Common myeloid progenitor, CD34-positive (primary cell): ENCODE measurements at regions not wholly inside any gene's neighbourhood (a gene's known extent, or its start where the extent isn't known, plus 50 kb on each side); places are given as distances from the start of the nearest gene placed in this dataset.

ENCODE experiments used
- CTCF ChIA-PET: fragments of 350-600 bp; sonication (Branson Sonifier 250); formaldehyde crosslinking; loops from one replicate; lab custom pipeline; 2021; ENCODE audit warnings: antibody characterized with exemption; lab: Charles Lee
- POLR2A ChIA-PET: fragments of 350-600 bp; sonication (Branson Sonifier 250); formaldehyde crosslinking; loops from one replicate; lab custom pipeline; 2021; ENCODE audit warnings: antibody characterized with exemption; lab: Charles Lee
- DNase-seq, 3 donors: peaks; one replicate each; pipeline versions ENCODE4 v3.0.0 to v3.0.0-alpha.2; 2013
- H3K27ac ChIP-seq, 2 experiments: 1 replicate in 1 of 2; 2 replicates in 1 of 2; pipeline ENCODE4 v1.7.0; 2013; ENCODE audit warnings: inconsistent platforms in 2 of 2, low read length in 2 of 2, mild to moderate bottlenecking in 2 of 2, low read depth in 1 of 2, moderate library complexity in 1 of 2; ENCODE audit not compliant: severe bottlenecking in 2 of 2, insufficient read depth in 1 of 2, poor library complexity in 1 of 2
- H3K27me3 ChIP-seq, 5 experiments: replicated peaks in 2 of 5; 1 replicate in 3 of 5; 2 replicates in 2 of 5; pipeline versions ENCODE4 v1.6.1 to v1.7.0; 2013; ENCODE audit warnings: low read length in 4 of 5, mild to moderate bottlenecking in 2 of 5, moderate library complexity in 2 of 5, inconsistent platforms in 1 of 5; ENCODE audit not compliant: insufficient read depth in 5 of 5, control insufficient read depth in 4 of 5
- H3K36me3 ChIP-seq, 4 experiments: 1 replicate in 2 of 4; 2 replicates in 2 of 4; pipeline versions ENCODE4 v1.6.1 to v1.7.0; 2013; ENCODE audit warnings: low read length in 3 of 4, control low read depth in 1 of 4, mild to moderate bottlenecking in 1 of 4; ENCODE audit not compliant: control insufficient read depth in 4 of 4, insufficient read depth in 4 of 4
- H3K4me1 ChIP-seq, 4 experiments: 1 replicate in 3 of 4; 2 replicates in 1 of 4; pipeline versions ENCODE4 v1.6.1 to v1.7.1; 2013; ENCODE audit warnings: low read length in 3 of 4, mild to moderate bottlenecking in 3 of 4, control low read depth in 1 of 4, inconsistent platforms in 1 of 4, moderate library complexity in 1 of 4; ENCODE audit not compliant: control insufficient read depth in 4 of 4, insufficient read depth in 4 of 4; ENCODE audit errors: control extremely low read depth in 1 of 4
- H3K4me3 ChIP-seq, 7 experiments: 1 replicate in 4 of 7; 2 replicates in 3 of 7; pipeline versions ENCODE4 v1.5.1 to v1.7.0; 2013; ENCODE audit warnings: mild to moderate bottlenecking in 7 of 7, low read length in 6 of 7, moderate library complexity in 6 of 7, inconsistent platforms in 2 of 7, low read depth in 2 of 7, control low read depth in 1 of 7; ENCODE audit not compliant: insufficient read depth in 4 of 7, control insufficient read depth in 1 of 7; ENCODE audit errors: extremely low read depth in 1 of 7
- H3K9me3 ChIP-seq, 5 experiments: 1 replicate in 4 of 5; 2 replicates in 1 of 5; pipeline versions ENCODE4 v1.6.1 to v1.7.1; 2013; ENCODE audit warnings: low read length in 4 of 5, mild to moderate bottlenecking in 2 of 5, inconsistent platforms in 1 of 5, low read depth in 1 of 5, moderate library complexity in 1 of 5; ENCODE audit not compliant: control insufficient read depth in 4 of 5, insufficient read depth in 2 of 5; ENCODE audit errors: control extremely low read depth in 1 of 5
- WGBS: methylation state at CpG from one replicate; pipeline ENCODE4 v1.1.5; 2013; ENCODE audit not compliant: insufficient coverage; 5-methylcytosine and 5-hydroxymethylcytosine counted together

DNA sequence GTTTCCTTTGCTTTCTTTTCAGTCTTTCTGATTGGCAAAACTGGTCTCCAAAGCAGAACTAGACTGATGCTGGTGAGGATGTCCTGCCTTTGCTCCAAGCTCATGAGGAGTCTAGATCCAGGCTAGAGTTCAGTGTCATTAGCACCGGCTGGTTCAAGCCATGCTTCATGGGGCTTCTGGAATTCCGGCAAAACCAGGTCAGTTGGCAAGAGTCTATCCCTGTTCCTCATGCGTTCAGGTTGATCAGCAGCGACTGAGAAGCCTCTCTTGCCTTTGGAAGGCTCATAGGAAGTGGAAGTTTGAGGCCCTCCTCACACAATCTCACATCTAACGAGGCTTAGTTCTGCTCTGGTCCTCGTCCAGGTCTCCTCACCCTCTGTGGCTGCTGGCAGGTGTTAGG lies 194.3 kb downstream of the HS3ST3A1 start:
- Histone ChIP-seq H3K36me3 (no peaks in the 10 kb centered on the region), H3K27ac (no peak overlapping the region), H3K4me1 (no peaks in the 10 kb centered on the region), H3K27me3 (no peaks in the 10 kb centered on the region), H3K9me3 (no peaks in the 10 kb centered on the region), H3K4me3 (no peak overlapping the region)
- CTCF ChIA-PET = no interaction called here
- 83% methylated on average over 5 of the region's 6 CpGs for WGBS
- no peak for DNase-seq
- POLR2A ChIA-PET = no interaction called here

- no peak for DNase-seq
- H3K27me3 ChIP-seq = no peaks in the 10 kb centered on the region
- no peaks in the 10 kb centered on the region for H3K36me3 ChIP-seq
- H3K4me3 ChIP-seq = no peak overlapping the region
- H3K27ac ChIP-seq = no peak overlapping the region
- H3K9me3 ChIP-seq = no peaks in the 10 kb centered on the region
- WGBS = 100% methylated on average over 1 of the region's 3 CpGs
- peaks cover 0 to 2% (median 0%) of the 10 kb centered on the region in 4 experiments for H3K4me1 ChIP-seq
- POLR2A ChIA-PET = no interaction called here
- CTCF ChIA-PET = no interaction called here
Observed at GRCh38 chr17:13405807-13406206, 195.9 kb downstream of the HS3ST3A1 start.

GRCh38 chr17:13405080-13405479 lies 196.6 kb downstream of the HS3ST3A1 start:
- Histone ChIP-seq H3K27ac (no peak overlapping the region), H3K4me1 (peaks cover 0 to 6% (median 0%) of the 10 kb centered on the region in 4 experiments), H3K4me3 (no peak overlapping the region), H3K27me3 (no peaks in the 10 kb centered on the region), H3K9me3 (peaks cover 0 to 2% (median 0%) of the 10 kb centered on the region in 5 experiments), H3K36me3 (no peaks in the 10 kb centered on the region)
- DNase-seq = no peak
- POLR2A ChIA-PET = no interaction called here
- CTCF ChIA-PET = no interaction called here
- no CpG with 5 or more reads among the region's 1 CpG for WGBS

DNA sequence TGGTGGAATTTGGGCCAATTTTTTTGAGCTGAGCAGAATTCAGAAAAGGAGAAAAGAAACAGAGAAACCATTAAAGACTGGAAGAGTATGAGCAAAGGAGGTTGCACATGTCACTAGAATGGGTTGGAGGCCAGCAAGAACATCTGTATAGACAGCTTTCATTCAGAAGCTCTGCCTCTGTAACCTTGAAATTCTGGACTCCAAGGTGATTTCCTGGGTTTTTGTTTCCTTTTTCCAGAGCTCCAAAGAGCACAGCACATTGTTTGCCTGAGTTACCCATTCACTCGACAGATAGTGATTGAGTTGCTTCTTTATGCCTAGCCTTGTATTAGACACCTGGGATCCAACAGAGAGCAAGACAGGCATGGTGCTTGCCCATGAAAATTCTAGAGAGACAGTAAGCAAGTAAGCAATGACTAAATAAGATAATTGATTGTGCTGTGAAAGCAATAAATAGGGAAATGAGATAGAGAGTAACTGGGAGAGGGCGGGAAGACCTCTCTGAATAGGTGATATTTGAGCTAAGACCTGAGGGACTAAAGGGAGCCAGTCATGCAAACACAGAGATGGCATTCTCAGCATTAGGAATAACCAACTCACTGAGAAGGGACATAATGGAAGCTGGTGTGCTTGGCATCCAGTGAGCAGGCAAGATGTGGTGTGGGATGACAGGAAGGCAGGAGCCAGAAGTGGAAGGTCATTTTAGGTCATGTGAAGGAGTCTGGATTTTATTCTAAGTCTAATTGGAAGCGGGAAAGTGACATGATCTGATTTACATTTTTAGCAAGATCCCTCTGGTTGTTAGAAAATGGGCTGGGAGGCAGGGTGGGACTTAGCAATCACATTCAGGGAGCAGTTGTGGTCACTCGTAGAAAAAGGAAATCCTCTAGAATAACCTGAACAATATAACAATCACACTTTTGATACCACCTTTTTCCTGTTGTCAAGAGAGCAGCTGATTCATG lies 197.5 kb downstream of the HS3ST3A1 start:
- 100% methylated on average over 2 of the region's 4 CpGs for WGBS
- H3K9me3 ChIP-seq = peaks cover 0 to 2% (median 0%) of the 10 kb centered on the region in 5 experiments
- ChIA-PET POLR2A (no interaction called here), CTCF (no interaction called here)
- H3K4me3 ChIP-seq = no peak overlapping the region
- no peaks in the 10 kb centered on the region for H3K27me3 ChIP-seq
- no peaks in the 10 kb centered on the region for H3K36me3 ChIP-seq
- H3K4me1 ChIP-seq = peaks cover 0 to 6% (median 0%) of the 10 kb centered on the region in 4 experiments
- no peak overlapping the region for H3K27ac ChIP-seq
- DNase-seq = peak in 1 of 3 donors; percentile 46

DNA sequence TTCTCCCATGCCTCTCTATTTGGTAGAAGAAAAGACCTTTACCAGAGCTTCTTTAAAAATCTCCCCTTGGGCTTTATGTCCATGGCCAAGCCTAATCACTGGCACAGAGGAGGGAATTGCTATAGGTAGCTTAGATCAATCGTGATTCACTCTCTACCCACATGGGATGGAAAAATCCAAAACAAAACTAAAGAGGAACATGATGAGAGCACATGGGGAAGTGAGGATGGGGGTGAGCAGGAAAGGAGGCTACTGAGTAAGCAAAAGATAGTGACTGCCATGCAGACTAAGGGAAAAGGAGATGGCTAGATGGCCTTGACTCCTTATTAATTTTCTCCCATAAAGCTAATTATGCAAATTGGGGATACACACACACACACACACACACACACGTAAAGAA lies 201.2 kb downstream of the HS3ST3A1 start:
- H3K4me1 ChIP-seq = peaks cover 0 to 6% (median 0%) of the 10 kb centered on the region in 4 experiments
- H3K9me3 ChIP-seq = peaks cover 0 to 2% (median 0%) of the 10 kb centered on the region in 5 experiments
- POLR2A ChIA-PET = no interaction called here
- no peak overlapping the region for H3K4me3 ChIP-seq
- H3K27me3 ChIP-seq = no peaks in the 10 kb centered on the region
- DNase-seq = peak in 1 of 3 donors; percentile 34
- WGBS = 100% methylated on average over 1 of the region's 2 CpGs
- CTCF ChIA-PET = no interaction called here
- no peaks in the 10 kb centered on the region for H3K36me3 ChIP-seq
- H3K27ac ChIP-seq = no peak overlapping the region

GRCh38 chr17:13398853-13399252 lies 202.9 kb downstream of the HS3ST3A1 start:
- CTCF ChIA-PET = no interaction called here
- no peak overlapping the region for H3K4me3 ChIP-seq
- 100% methylated on average over 1 of the region's 1 CpG for WGBS
- no peak overlapping the region for H3K27ac ChIP-seq
- no peaks in the 10 kb centered on the region for H3K36me3 ChIP-seq
- DNase-seq = no peak
- no peaks in the 10 kb centered on the region for H3K27me3 ChIP-seq
- POLR2A ChIA-PET = no interaction called here
- peaks cover 0 to 2% (median 0%) of the 10 kb centered on the region in 5 experiments for H3K9me3 ChIP-seq
- peaks cover 0 to 6% (median 0%) of the 10 kb centered on the region in 4 experiments for H3K4me1 ChIP-seq

DNA sequence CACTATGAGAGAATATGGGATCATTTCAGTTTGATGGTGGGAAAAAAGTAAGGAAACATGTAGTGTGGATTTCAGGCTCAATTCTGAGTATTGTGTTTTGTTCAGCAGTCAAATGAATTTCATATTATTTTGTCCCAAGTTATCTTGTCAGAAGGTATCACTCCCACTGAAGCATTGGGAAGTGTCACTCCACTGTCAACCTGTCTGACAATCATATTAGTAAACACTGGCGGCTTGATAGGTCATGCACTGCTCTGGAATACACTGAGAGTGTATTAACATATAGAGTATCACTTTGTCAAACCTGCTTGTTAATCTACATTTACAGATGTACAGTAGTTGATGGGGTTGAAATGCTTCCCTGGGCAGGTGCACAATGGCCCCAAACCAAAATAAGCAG lies 203.6 kb downstream of the HS3ST3A1 start:
- Histone ChIP-seq H3K9me3 (peaks cover 0 to 2% (median 0%) of the 10 kb centered on the region in 5 experiments), H3K4me3 (no peak overlapping the region), H3K27ac (no peak overlapping the region), H3K4me1 (peaks cover 0 to 6% (median 0%) of the 10 kb centered on the region in 4 experiments), H3K27me3 (no peaks in the 10 kb centered on the region), H3K36me3 (no peaks in the 10 kb centered on the region)
- no CpG with 5 or more reads among the region's 1 CpG for WGBS
- DNase-seq = no peak
- ChIA-PET CTCF (no interaction called here), POLR2A (no interaction called here)
